Omental fat pad (tissue), 3 donors: ENCODE measurements at regions not wholly inside any gene's neighbourhood (a gene's known extent, or its start where the extent isn't known, plus 50 kb on each side); places are given as distances from the start of the nearest gene placed in this dataset.

ENCODE experiments used
- ATAC-seq: fragments of 150-250 bp; one replicate; pipeline ENCODE4 v1.9.1; 2016; ENCODE audit warnings: mild to moderate bottlenecking, moderate library complexity; ENCODE audit not compliant: low FRiP score
- DNase-seq: peaks from one replicate; pipeline ENCODE4 v3.0.0-alpha.2; 2019; ENCODE audit warnings: low spot score
- TF ChIP-seq, protein P1 (sequence below), 3 donors: fragments of 450-650 bp; IDR thresholded peaks; one replicate each; pipeline ENCODE4 v1.5.1; 2016 to 2017; ENCODE audit warnings: antibody characterized with exemption in 3 of 3, mild to moderate bottlenecking in 3 of 3, moderate library complexity in 2 of 3

DNA sequence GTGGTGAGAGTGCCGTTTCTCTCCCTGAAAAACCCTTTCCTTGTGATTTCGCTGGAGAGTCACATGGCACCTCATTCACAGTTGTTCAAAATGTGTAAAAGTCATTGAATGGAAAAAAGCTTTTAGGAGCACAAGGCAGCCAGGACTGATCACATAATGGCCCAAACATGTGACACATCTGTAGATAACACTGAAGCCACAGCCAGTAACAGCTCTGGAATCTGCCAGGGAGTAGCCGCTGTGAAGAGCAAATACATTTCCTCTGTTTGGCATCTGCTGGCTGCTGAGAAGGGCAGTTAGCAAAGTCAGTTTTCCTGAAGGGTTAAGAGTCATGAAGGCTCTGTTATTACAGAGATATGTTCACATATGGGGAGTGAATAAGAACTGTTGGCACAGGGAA is 271.8 kb downstream of the NNT start:
- TF ChIP-seq, protein P1, sequence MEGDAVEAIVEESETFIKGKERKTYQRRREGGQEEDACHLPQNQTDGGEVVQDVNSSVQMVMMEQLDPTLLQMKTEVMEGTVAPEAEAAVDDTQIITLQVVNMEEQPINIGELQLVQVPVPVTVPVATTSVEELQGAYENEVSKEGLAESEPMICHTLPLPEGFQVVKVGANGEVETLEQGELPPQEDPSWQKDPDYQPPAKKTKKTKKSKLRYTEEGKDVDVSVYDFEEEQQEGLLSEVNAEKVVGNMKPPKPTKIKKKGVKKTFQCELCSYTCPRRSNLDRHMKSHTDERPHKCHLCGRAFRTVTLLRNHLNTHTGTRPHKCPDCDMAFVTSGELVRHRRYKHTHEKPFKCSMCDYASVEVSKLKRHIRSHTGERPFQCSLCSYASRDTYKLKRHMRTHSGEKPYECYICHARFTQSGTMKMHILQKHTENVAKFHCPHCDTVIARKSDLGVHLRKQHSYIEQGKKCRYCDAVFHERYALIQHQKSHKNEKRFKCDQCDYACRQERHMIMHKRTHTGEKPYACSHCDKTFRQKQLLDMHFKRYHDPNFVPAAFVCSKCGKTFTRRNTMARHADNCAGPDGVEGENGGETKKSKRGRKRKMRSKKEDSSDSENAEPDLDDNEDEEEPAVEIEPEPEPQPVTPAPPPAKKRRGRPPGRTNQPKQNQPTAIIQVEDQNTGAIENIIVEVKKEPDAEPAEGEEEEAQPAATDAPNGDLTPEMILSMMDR (IDR thresholded peaks at IDR 0.05) = no peak
- DNase-seq = no peak
- no peak for ATAC-seq

DNA sequence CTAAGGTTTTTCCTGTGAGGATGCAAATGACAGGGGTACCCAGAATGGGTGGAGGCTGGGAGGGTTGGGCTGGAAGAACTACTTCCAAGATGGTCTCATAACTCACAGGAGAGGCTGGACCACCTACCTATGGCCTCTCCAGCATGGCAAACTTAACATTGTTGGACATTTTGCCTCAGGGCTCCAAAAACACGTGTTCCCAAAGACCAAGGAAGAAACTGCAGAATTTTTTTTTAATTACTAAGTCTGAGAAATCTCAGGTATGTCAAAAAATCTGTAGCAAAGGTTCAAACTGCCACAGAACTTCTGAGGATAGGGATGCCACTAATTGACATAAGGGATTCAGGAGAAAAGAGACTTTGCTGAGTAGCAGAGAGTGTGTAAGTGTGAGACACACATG is 270.8 kb downstream of the NNT start:
- TF ChIP-seq, protein P1 (IDR thresholded peaks at IDR 0.05) = no peak
- DNase-seq (no peak), ATAC-seq (no peak)

DNA sequence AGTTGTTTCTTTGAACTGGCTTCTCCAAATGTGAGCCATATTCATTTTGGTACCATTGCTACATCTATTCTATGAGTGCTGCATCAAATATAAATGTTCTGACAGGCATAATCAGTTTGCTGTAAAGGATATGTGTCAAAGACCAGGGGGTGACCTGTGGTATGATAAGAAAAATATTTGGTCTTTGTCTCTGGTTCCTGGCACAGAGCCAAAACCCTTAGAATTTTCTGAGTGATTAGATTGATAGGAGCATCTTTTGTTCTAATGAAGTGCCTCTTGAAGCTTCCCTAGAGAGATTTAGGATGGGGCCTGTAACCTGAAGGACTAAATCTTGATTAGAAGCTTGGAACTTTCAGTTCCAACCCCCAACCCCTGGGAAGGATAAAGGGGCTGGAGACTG is 256.3 kb downstream of the NNT start:
- TF ChIP-seq, protein P1 (IDR thresholded peaks at IDR 0.05) = no peak
- DNase-seq = no peak
- no peak for ATAC-seq

DNA sequence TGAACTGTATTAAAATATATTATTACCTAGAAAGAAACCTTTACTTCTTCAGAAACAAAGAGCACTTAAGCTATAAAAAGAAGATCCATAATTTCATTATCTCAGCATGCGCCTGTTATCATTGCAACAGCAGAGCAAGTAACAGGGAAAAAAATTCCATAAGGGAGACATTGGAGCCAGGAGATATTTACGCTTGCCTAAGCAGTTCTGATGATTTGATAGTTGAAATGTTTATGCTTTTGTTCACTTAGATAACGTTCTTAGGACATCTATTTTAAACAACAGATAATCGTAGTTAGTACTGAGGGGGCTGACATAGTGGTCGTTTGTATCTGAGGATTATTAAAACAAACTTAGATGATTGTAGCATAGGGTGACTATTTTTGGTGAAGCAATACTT is 252.5 kb downstream of the NNT start:
- TF ChIP-seq, protein P1 (IDR thresholded peaks at IDR 0.05) = no peak
- DNase-seq = no peak
- peak; percentile 27 for ATAC-seq

DNA sequence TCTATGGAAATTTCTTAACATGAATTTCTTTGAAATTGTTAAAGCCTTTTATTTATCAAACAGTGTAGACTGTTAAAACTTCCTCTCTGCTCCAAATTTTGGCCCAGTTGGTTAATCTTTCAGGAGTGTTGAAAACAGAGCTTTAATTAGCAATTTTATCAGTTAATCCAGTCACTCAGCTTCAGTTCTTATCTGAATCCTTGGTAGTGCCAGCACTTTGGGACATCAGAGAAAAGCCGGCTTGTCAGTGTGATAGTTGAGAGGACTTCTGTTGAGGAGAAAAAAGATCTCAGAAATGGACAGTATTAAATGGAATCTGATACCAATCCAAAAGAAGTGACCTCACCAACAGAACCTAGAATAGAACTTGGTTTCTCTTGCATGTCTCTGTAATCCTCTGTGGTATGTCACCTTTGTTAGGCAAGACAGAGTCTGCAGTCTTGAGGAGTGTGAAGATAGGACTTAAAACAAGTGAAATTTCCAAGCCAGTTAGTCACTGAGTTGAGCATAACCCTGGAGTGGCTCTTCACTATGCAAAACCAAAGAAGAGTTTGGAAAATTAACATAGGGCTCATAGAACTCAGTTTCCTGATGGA is 251.8 kb downstream of the NNT start:
- TF ChIP-seq, protein P1 (IDR thresholded peaks at IDR 0.05) = no peak
- DNase-seq (no peak), ATAC-seq (peak; percentile 36)

DNA sequence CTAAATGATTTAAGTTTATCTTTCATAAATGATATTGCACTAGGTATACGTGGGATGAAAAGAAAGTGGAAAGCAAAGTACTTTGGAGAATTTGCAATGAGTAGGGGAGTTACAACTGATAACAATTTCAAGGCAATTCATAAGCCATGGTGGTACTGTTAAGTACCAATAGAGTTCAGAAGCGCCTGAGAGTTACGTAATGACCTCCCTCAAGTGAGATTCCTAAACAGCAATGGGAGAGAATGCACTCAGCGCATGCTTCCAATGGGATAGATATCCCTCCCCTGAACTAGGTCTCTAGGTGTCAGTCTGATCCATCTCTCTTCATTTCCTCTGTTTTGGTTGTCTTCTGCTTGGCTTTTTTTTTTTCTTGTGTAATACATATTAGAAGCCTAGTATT is 249.3 kb downstream of the NNT start:
- ATAC-seq (no peak), DNase-seq (no peak)
- TF ChIP-seq, protein P1 (IDR thresholded peaks at IDR 0.05) = no peak

DNA sequence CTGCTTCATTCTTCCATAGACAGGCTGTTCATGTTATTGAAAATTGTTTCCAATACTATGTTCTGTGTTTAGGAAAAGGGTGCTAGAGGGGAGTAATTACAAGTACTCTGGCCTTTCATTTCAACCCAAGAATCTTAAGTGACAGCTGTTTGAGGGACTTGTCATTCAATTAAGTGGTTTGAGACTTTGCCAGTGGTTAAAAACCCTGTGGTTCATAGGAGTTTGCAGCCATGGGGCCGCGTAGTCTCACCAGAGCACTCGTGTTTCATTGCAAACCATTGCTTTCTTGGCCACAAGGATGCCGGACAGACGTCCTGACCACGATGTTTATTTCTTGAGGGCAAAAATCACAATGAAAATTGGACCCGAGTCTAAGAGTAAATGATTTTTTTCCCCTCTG is 248.8 kb downstream of the NNT start:
- DNase-seq = no peak
- TF ChIP-seq, protein P1 (IDR thresholded peaks at IDR 0.05) = no peak
- ATAC-seq = no peak
